ENCODE measurements at regions not wholly inside any gene's neighbourhood (a gene's known extent, or its start where the extent isn't known, plus 50 kb on each side); places are given as distances from the start of the nearest gene placed in this dataset.
"Not testable (repeated sequence)": the region's sequence is repeated elsewhere in the genome, so short reads cannot be mapped to it uniquely, and the experiment has no call there.

- no peak for FAIRE-seq
Measured at GRCh38 chr14:86094512-86094911, 564.6 kb downstream of the FLRT2 start.

- FAIRE-seq = no peak
Measured at GRCh38 chr14:86091811-86092210, 561.9 kb downstream of the FLRT2 start.

GRCh38 chr14:86088156-86088555 lies 558.2 kb downstream of the FLRT2 start:
- no peak for FAIRE-seq

- no peak for FAIRE-seq
Measured at GRCh38 chr14:86087377-86087776, 557.4 kb downstream of the FLRT2 start.

GRCh38 chr14:86086962-86087361 lies 557.0 kb downstream of the FLRT2 start:
- no peak for FAIRE-seq

GRCh38 chr14:86084097-86084496 lies 554.2 kb downstream of the FLRT2 start:
- no peak for FAIRE-seq

GRCh38 chr14:86083616-86084015 lies 553.7 kb downstream of the FLRT2 start:
- no peak for FAIRE-seq

- no peak for FAIRE-seq
Measured at GRCh38 chr14:86072116-86072894, 542.4 kb downstream of the FLRT2 start.

GRCh38 chr14:86066651-86067050 lies 536.7 kb downstream of the FLRT2 start:
- FAIRE-seq = no peak

- FAIRE-seq = no peak
Measured at GRCh38 chr14:86065407-86065806, 535.5 kb downstream of the FLRT2 start.

- not testable (repeated sequence) for FAIRE-seq
Measured at GRCh38 chr14:86064595-86064994, 534.7 kb downstream of the FLRT2 start.

- FAIRE-seq = no peak
Measured at GRCh38 chr14:86057018-86057667, 527.2 kb downstream of the FLRT2 start.

- FAIRE-seq = no peak
Measured at GRCh38 chr14:86055512-86056075, 525.6 kb downstream of the FLRT2 start.

- no peak for FAIRE-seq
Measured at GRCh38 chr14:86052868-86053267, 522.9 kb downstream of the FLRT2 start.

- FAIRE-seq = no peak
Measured at GRCh38 chr14:86050757-86051156, 520.8 kb downstream of the FLRT2 start.

- FAIRE-seq = no peak
Measured at GRCh38 chr14:86050072-86050683, 520.2 kb downstream of the FLRT2 start.

- no peak for FAIRE-seq
Measured at GRCh38 chr14:86039176-86039575, 509.2 kb downstream of the FLRT2 start.

- FAIRE-seq = no peak
Measured at GRCh38 chr14:86038387-86039042, 508.6 kb downstream of the FLRT2 start.

- FAIRE-seq = no peak
Measured at GRCh38 chr14:86035882-86036281, 505.9 kb downstream of the FLRT2 start.

GRCh38 chr14:86027990-86028389 lies 498.0 kb downstream of the FLRT2 start:
- no peak for FAIRE-seq

GRCh38 chr14:86027144-86027543 lies 497.2 kb downstream of the FLRT2 start:
- no peak for FAIRE-seq

- no peak for FAIRE-seq
Measured at GRCh38 chr14:86022031-86022629, 492.2 kb downstream of the FLRT2 start.

GRCh38 chr14:86020841-86021240 lies 490.9 kb downstream of the FLRT2 start:
- FAIRE-seq = no peak

Measured in TTC549 (cell line).